OCI-LY7 (cell line): ENCODE measurements at regions not wholly inside any gene's neighbourhood (a gene's known extent, or its start where the extent isn't known, plus 50 kb on each side); places are given as distances from the start of the nearest gene placed in this dataset.

ENCODE experiments used
- CTCF ChIP-seq: fragments of 200-600 bp; sonication (generic); conservative IDR thresholded peaks from 2 replicates; pipeline ENCODE4 v1.5.1; 2014; ENCODE audit warnings: mild to moderate bottlenecking, antibody characterized with exemption, low read length, moderate library complexity, mixed read lengths
- EZH2phosphoT487 ChIP-seq: fragments of 200-600 bp; sonication (generic); IDR thresholded peaks from 2 replicates; pipeline ENCODE4 v1.6.1; 2018; ENCODE audit warnings: low read depth, borderline replicate concordance, mild to moderate bottlenecking, mixed run types, antibody characterized with exemption, low read length, moderate library complexity, mixed read lengths

- TF ChIP-seq CTCF, result no peak
- no peak for TF ChIP-seq EZH2phosphoT487
These were observed 400.8 kb upstream of the PROK2 start for GRCh38 chr3:72185549-72186399.
